K562 (cell line): ENCODE measurements at regions not wholly inside any gene's neighbourhood (a gene's known extent, or its start where the extent isn't known, plus 50 kb on each side); places are given as distances from the start of the nearest gene placed in this dataset.
"Not testable (repeated sequence)": the region's sequence is repeated elsewhere in the genome, so short reads cannot be mapped to it uniquely, and the experiment has no call there.

ENCODE experiments used
- CTCF ChIP-seq, 3 experiments: IDR thresholded peaks in 2 of 3; conservative IDR thresholded peaks in 1 of 3; 2 replicates each; pipeline ENCODE4 v1.5.1; 2011 to 2012; ENCODE audit warnings: low read length in 3 of 3, mild to moderate bottlenecking in 3 of 3, control low read depth in 2 of 3, improper control_type of control experiment in 1 of 3, inconsistent platforms in 1 of 3, low read depth in 1 of 3, mixed read lengths in 1 of 3, moderate library complexity in 1 of 3; ENCODE audit not compliant: insufficient read depth in 2 of 3
- TRIM28 ChIP-seq: fragments of 450-650 bp; IDR thresholded peaks from 2 replicates; pipeline ENCODE4 v1.6.1; 2017
- ZNF589 ChIP-seq: fragments of 200-800 bp; sonication (Bioruptor generic); IDR thresholded peaks from 2 replicates; pipeline ENCODE4 v1.6.1; 2016; ENCODE audit warnings: low read depth, missing genetic modification characterization, missing compliant biosample characterization

- not testable (repeated sequence) for TF ChIP-seq CTCF (IDR thresholded peaks at IDR 0.05 in 2 of 3, conservative IDR thresholded peaks at IDR 0.05 in 1 of 3; ENCODE audit: insufficient read depth in 2 of 3, low read depth in 1 of 3, low read length in 3 of 3); ZNF589 (CRISPR knock-in tag); TRIM28
Measured at GRCh38 chr4:77263976-77264375, 107.0 kb downstream of the CCNG2 start.
